IMR-90 (cell line): ENCODE measurements at regions not wholly inside any gene's neighbourhood (a gene's known extent, or its start where the extent isn't known, plus 50 kb on each side); places are given as distances from the start of the nearest gene placed in this dataset.

Experiments used
- ATAC-seq: fragments of 200-7000 bp; cut with Tn5 transposase; 2 replicates; pipeline ENCODE4 v1.9.1; 2020; ENCODE audit warnings: low read depth, mild to moderate bottlenecking, moderate library complexity
- BruUV-seq: library from RNA; stranded (reverse); fragments of 400-500 nt; replicated peaks from 2 replicates; lab custom pipeline; 2021; lab: Mats Ljungman, UMichigan
- CTCF ChIA-PET: fragments of 300-600 bp; formaldehyde crosslinking; extraction: SDS; loops from one replicate; lab custom pipeline; 2021; ENCODE audit warnings: antibody characterized with exemption; lab: Yijun Ruan, JAX
- POLR2A ChIA-PET: fragments of 300-600 bp; sonication (Branson Sonifier 250); formaldehyde crosslinking; loops from one replicate; lab custom pipeline; 2022; ENCODE audit warnings: antibody characterized with exemption; ENCODE audit not compliant: unreplicated experiment; lab: Charles Lee
- DNase-seq: peaks from one replicate; pipeline ENCODE4 v3.0.0; 2013
- H2AFZ ChIP-seq: replicated peaks from 2 replicates; pipeline ENCODE3; 2013; ENCODE audit warnings: low read length, mild to moderate bottlenecking; ENCODE audit not compliant: poor library complexity
- H2AK5ac ChIP-seq: 2 replicates; pipeline ENCODE4 v1.6.1; 2013; ENCODE audit warnings: low read depth, low read length, inconsistent platforms
- H2AK9ac ChIP-seq: replicated peaks from 2 replicates; pipeline ENCODE3; 2013; ENCODE audit warnings: mild to moderate bottlenecking, low read depth, low read length, moderate library complexity; ENCODE audit not compliant: poor library complexity
- H2BK120ac ChIP-seq: 2 replicates; pipeline ENCODE4 v1.6.1; 2013; ENCODE audit warnings: low read depth, low read length, inconsistent platforms
- H2BK15ac ChIP-seq: 3 replicates; pipeline ENCODE4 v1.6.1; 2013; ENCODE audit warnings: low read depth, low read length, inconsistent platforms
- H2BK20ac ChIP-seq: 2 replicates; pipeline ENCODE4 v1.6.1; 2013; ENCODE audit warnings: low read depth, mild to moderate bottlenecking, inconsistent platforms, low read length, moderate library complexity
- H2BK5ac ChIP-seq: 2 replicates; pipeline ENCODE4 v1.6.1; 2013; ENCODE audit warnings: mild to moderate bottlenecking, low read depth, low read length, inconsistent platforms; ENCODE audit not compliant: poor library complexity, severe bottlenecking
- H3K14ac ChIP-seq: replicated peaks from 2 replicates; pipeline ENCODE4 v1.6.1; 2013; ENCODE audit warnings: low read depth, low read length, inconsistent platforms
- H3K18ac ChIP-seq: 2 replicates; pipeline ENCODE4 v1.6.1; 2013; ENCODE audit warnings: low read depth, low read length, control low read depth
- H3K23ac ChIP-seq: 2 replicates; pipeline ENCODE4 v1.6.1; 2013; ENCODE audit warnings: low read depth, low read length, inconsistent platforms
- H3K27ac ChIP-seq: 2 replicates; pipeline ENCODE4 v1.5.1; 2013; ENCODE audit warnings: mild to moderate bottlenecking, control low read depth, low read length; ENCODE audit not compliant: insufficient read depth
- H3K27me3 ChIP-seq: 2 replicates; pipeline ENCODE4 v1.6.1; 2013; ENCODE audit warnings: low read length; ENCODE audit not compliant: control insufficient read depth, insufficient read depth
- H3K36me3 ChIP-seq: 2 replicates; pipeline ENCODE4 v1.6.1; 2013; ENCODE audit warnings: low read length, mixed read lengths; ENCODE audit not compliant: control insufficient read depth, insufficient read depth
- H3K4ac ChIP-seq: 2 replicates; pipeline ENCODE4 v1.6.1; 2013; ENCODE audit warnings: low read depth, low read length, inconsistent platforms
- H3K4me1 ChIP-seq: 2 replicates; pipeline ENCODE4 v1.6.1; 2013; ENCODE audit warnings: low read length, mixed read lengths; ENCODE audit not compliant: control insufficient read depth, insufficient read depth
- H3K4me2 ChIP-seq: 2 replicates; pipeline ENCODE4 v1.6.1; 2013; ENCODE audit warnings: low read depth, mild to moderate bottlenecking, control low read depth, low read length, moderate library complexity
- H3K4me3 ChIP-seq: 2 replicates; pipeline ENCODE4 v1.5.1; 2013; ENCODE audit warnings: low read depth, mild to moderate bottlenecking, control low read depth, low read length, moderate library complexity; ENCODE audit not compliant: insufficient read depth
- H3K56ac ChIP-seq: 2 replicates; pipeline ENCODE4 v1.6.1; 2013; ENCODE audit warnings: low read length, inconsistent platforms; ENCODE audit not compliant: insufficient read depth; ENCODE audit errors: extremely low read depth
- H3K79me1 ChIP-seq, 2 experiments: 2 replicates each; pipeline ENCODE4 v1.6.1; 2013; ENCODE audit warnings: low read length in 2 of 2, inconsistent platforms in 1 of 2, low read depth in 1 of 2
- H3K9ac ChIP-seq: 2 replicates; pipeline ENCODE4 v1.6.1; 2013; ENCODE audit warnings: low read depth, low read length, control low read depth
- H3K9me1 ChIP-seq: 2 replicates; pipeline ENCODE4 v1.6.1; 2013; ENCODE audit warnings: low read length, inconsistent platforms; ENCODE audit not compliant: insufficient read depth
- H3K9me3 ChIP-seq: 2 replicates; pipeline ENCODE4 v1.6.1; 2013; ENCODE audit warnings: low read length; ENCODE audit not compliant: control insufficient read depth, insufficient read depth
- H4K20me1 ChIP-seq: 2 replicates; pipeline ENCODE4 v1.6.1; 2013; ENCODE audit warnings: low read length, inconsistent platforms; ENCODE audit not compliant: insufficient read depth
- H4K5ac ChIP-seq: 2 replicates; pipeline ENCODE4 v1.6.1; 2013; ENCODE audit warnings: mild to moderate bottlenecking, low read depth, low read length, control low read depth
- H4K8ac ChIP-seq, 2 experiments: 2 replicates each; pipeline ENCODE4 v1.6.1; 2013; ENCODE audit warnings: low read depth in 2 of 2, low read length in 2 of 2, control low read depth in 1 of 2, inconsistent platforms in 1 of 2
- H4K91ac ChIP-seq: 2 replicates; pipeline ENCODE4 v1.6.1; 2013; ENCODE audit warnings: low read depth, low read length, inconsistent platforms; ENCODE audit not compliant: insufficient read depth
- BHLHE40 ChIP-seq: fragments of 150-350 bp; IDR thresholded peaks from 2 replicates; pipeline ENCODE4 v1.6.1; 2016; ENCODE audit warnings: mild to moderate bottlenecking, low read depth, low read length
- CEBPB ChIP-seq: IDR thresholded peaks from 2 replicates; pipeline ENCODE4 v1.6.1; 2012; ENCODE audit warnings: low read depth, low read length, improper control_type of control experiment
- CHD1 ChIP-seq: IDR thresholded peaks from 2 replicates; pipeline ENCODE4 v1.6.1; 2012; ENCODE audit warnings: low read depth, low read length, improper control_type of control experiment
- CTCF ChIP-seq: conservative IDR thresholded peaks from 2 replicates; pipeline ENCODE4 v1.5.1; 2012; ENCODE audit warnings: mild to moderate bottlenecking, low read depth, low read length, improper control_type of control experiment
- FOS ChIP-seq: fragments of 150-350 bp; IDR thresholded peaks from 2 replicates; pipeline ENCODE4 v1.6.1; 2016; ENCODE audit warnings: low read depth, low read length
- MAFK ChIP-seq: IDR thresholded peaks from 2 replicates; pipeline ENCODE4 v1.6.1; 2012; ENCODE audit warnings: low read depth, low read length, improper control_type of control experiment
- MAZ ChIP-seq: IDR thresholded peaks from 2 replicates; pipeline ENCODE4 v1.6.1; 2012; ENCODE audit warnings: low read depth, mild to moderate bottlenecking, low read length, improper control_type of control experiment, moderate library complexity, borderline replicate concordance
- NFE2L2 ChIP-seq: fragments of 150-350 bp; IDR thresholded peaks from 2 replicates; pipeline ENCODE4 v1.6.1; 2016; ENCODE audit warnings: low read depth, mild to moderate bottlenecking, low read length
- RAD21 ChIP-seq: IDR thresholded peaks from 2 replicates; pipeline ENCODE4 v1.6.1; 2012; ENCODE audit warnings: low read length, improper control_type of control experiment
- RCOR1 ChIP-seq: IDR thresholded peaks from 2 replicates; pipeline ENCODE4 v1.6.1; 2012; ENCODE audit warnings: mild to moderate bottlenecking, low read length, improper control_type of control experiment; ENCODE audit not compliant: insufficient replicate concordance
- RFX5 ChIP-seq: IDR thresholded peaks from 2 replicates; pipeline ENCODE4 v1.8.0; 2012; ENCODE audit warnings: low read depth, mild to moderate bottlenecking, low read length, moderate library complexity
- SMC3 ChIP-seq: fragments of 150-350 bp; IDR thresholded peaks from 2 replicates; pipeline ENCODE4 v1.6.1; 2016; ENCODE audit warnings: low read depth, mild to moderate bottlenecking, antibody characterized with exemption, low read length, moderate library complexity
- USF2 ChIP-seq: fragments of 150-350 bp; IDR thresholded peaks from 2 replicates; pipeline ENCODE4 v1.6.1; 2017; ENCODE audit warnings: mild to moderate bottlenecking, antibody characterized with exemption, low read length, low read depth
- WGBS, 2 experiments: methylation state at CpG; one replicate each; pipeline versions ENCODE4 v1.1.5 to v1.1.7; 2013; ENCODE audit warnings: missing lambda C conversion rate in 2 of 2; ENCODE audit not compliant: insufficient read length in 1 of 2; ENCODE audit errors: extremely low coverage in 2 of 2; 5-methylcytosine and 5-hydroxymethylcytosine counted together
- dilution Hi-C: fragments of 300-500 bp; cut with HindIII; formaldehyde crosslinking; loops from one replicate; pipeline ENCODE4 v1.14.3; 2018; ENCODE audit warnings: low sequenced_read_pairs; ENCODE audit not compliant: unreplicated experiment
- in situ Hi-C: fragments of 300-500 bp; cut with MboI; formaldehyde crosslinking; loops from 3 replicates; pipeline ENCODE4 v1.14.3; 2019; ENCODE audit warnings: low sequenced_read_pairs, inconsistent platforms, mixed read lengths
- intact Hi-C: fragments of 100-400 bp; cut with micrococcal nuclease; formaldehyde crosslinking; loops from 2 replicates; pipeline ENCODE4 v1.10.0; 2022
- TF ChIP-seq, protein P1 (sequence below): fragments of 150-350 bp; IDR thresholded peaks from 2 replicates; pipeline ENCODE4 v1.6.1; 2016; ENCODE audit warnings: low read depth, mild to moderate bottlenecking, low read length, moderate library complexity, borderline replicate concordance

- H3K18ac ChIP-seq, result no peak overlapping the region
- H2BK120ac ChIP-seq, result peak overlapping the region; percentile 56
- BruUV-seq, result no TSS peak
- intact Hi-C loops, result no loop called here
- H3K79me1 ChIP-seq, result no peaks in the 10 kb centered on the region
- peak overlapping the region; percentile 67; the same call in 1 of the 2 replicates for H3K27ac ChIP-seq
- H3K27me3 ChIP-seq, result no peaks in the 10 kb centered on the region
- H2AK9ac ChIP-seq, result peak overlapping the region; percentile 21
- H3K9me3 ChIP-seq, result no peaks in the 10 kb centered on the region
- H3K14ac ChIP-seq, result peak overlapping the region; percentile 60
- no peaks in the 10 kb centered on the region for H3K9me1 ChIP-seq
- WGBS, 2 experiments, result no CpG with 5 or more reads among the region's 20 CpGs
- H3K4me1 ChIP-seq, result no peaks in the 10 kb centered on the region
- H2AFZ ChIP-seq, result peak overlapping the region; percentile 91
- peak overlapping the region; percentile 93 for H3K4me2 ChIP-seq
- ATAC-seq (peak; percentile 91), DNase-seq (peak; percentile 16)
- no peak overlapping the region; the same call in 1 of the 2 replicates for H4K91ac ChIP-seq
- H3K4me3 ChIP-seq, result peak overlapping the region; percentile 63
- H3K4ac ChIP-seq, result peak overlapping the region; percentile 77
- CTCF ChIA-PET, result interaction anchor here (0.7 kb wide), 1 partner anchor 242 kb away, joined by 3 read pairs; no protein-coding TSS in a partner anchor
- H3K36me3 ChIP-seq, result no peaks in the 10 kb centered on the region
- H2BK15ac ChIP-seq, result no peak overlapping the region
- peak overlapping the region; percentile 88 for H3K9ac ChIP-seq
- H4K20me1 ChIP-seq, result no peaks in the 10 kb centered on the region
- dilution Hi-C loops, result no loop called here
- H2BK20ac ChIP-seq, result no peak overlapping the region
- H3K56ac ChIP-seq, result peak overlapping the region; percentile 35; the same call in 1 of the 2 replicates
- in situ Hi-C loops, result no loop called here
- POLR2A ChIA-PET, result no interaction called here
- H2AK5ac ChIP-seq, result no peak overlapping the region
- H2BK5ac ChIP-seq, result peak overlapping the region; percentile 41
- 0 out of 2 replicates have a peak overlapping the region, but pooled peaks have one; percentile 60 for H3K23ac ChIP-seq
- peak overlapping the region; percentile 67; the same call in 1 of the 2 replicates for H4K5ac ChIP-seq
- peak overlapping the region; percentile 73 to 95; a peak in 3 of 4 replicates for H4K8ac ChIP-seq
- TF ChIP-seq NFE2L2 (no peak), RCOR1 (no peak), CEBPB (no peak), SMC3 (no peak), CHD1 (no peak), MAFK (no peak), RFX5 (no peak), FOS (no peak), MAZ (no peak), BHLHE40 (no peak), RAD21 (no peak), USF2 (no peak), CTCF (no peak)
- TF ChIP-seq, protein P1, sequence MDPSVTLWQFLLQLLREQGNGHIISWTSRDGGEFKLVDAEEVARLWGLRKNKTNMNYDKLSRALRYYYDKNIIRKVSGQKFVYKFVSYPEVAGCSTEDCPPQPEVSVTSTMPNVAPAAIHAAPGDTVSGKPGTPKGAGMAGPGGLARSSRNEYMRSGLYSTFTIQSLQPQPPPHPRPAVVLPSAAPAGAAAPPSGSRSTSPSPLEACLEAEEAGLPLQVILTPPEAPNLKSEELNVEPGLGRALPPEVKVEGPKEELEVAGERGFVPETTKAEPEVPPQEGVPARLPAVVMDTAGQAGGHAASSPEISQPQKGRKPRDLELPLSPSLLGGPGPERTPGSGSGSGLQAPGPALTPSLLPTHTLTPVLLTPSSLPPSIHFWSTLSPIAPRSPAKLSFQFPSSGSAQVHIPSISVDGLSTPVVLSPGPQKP, result no peak
Measured at GRCh38 chr10:65570143-65571010, 1355.5 kb upstream of the LRRTM3 start.
